ENCODE measurements at regions not wholly inside any gene's neighbourhood (a gene's known extent, or its start where the extent isn't known, plus 50 kb on each side); places are given as distances from the start of the nearest gene placed in this dataset.

- TF ChIP-seq CTCF (IDR thresholded peaks at IDR 0.05) (no peak), POLR2A (IDR thresholded peaks at IDR 0.05) (no peak)
These were observed 65.4 kb upstream of the RFLNA start for GRCh38 chr12:124229520-124229919.
